NCI-H2196 (cell line): ENCODE measurements at regions not wholly inside any gene's neighbourhood (a gene's known extent, or its start where the extent isn't known, plus 50 kb on each side); places are given as distances from the start of the nearest gene placed in this dataset.
"Not testable (repeated sequence)": the region's sequence is repeated elsewhere in the genome, so short reads cannot be mapped to it uniquely, and the experiment has no call there.

Experiments
- DNase-seq: peaks from one replicate; lab custom pipeline; 2025; ENCODE audit not compliant: unreplicated experiment; lab: John Stamatoyannopoulos, UW

GRCh38 chr12:92062539-92063493, 82.8 kb downstream of the BTG1 start:
- DNase-seq, result no peak

- DNase-seq, result no peak
These were observed 84.6 kb downstream of the BTG1 start for GRCh38 chr12:92061061-92061460.

- DNase-seq, result no peak
These were observed 85.7 kb downstream of the BTG1 start for GRCh38 chr12:92059960-92060359.

GRCh38 chr12:92058664-92059063, 87.0 kb downstream of the BTG1 start:
- DNase-seq, result no peak

GRCh38 chr12:92056756-92057155, 88.9 kb downstream of the BTG1 start:
- not testable (repeated sequence) for DNase-seq

- DNase-seq, result no peak
These were observed 89.4 kb downstream of the BTG1 start for GRCh38 chr12:92056290-92056689.

- DNase-seq, result no peak
These were observed 89.8 kb downstream of the BTG1 start for GRCh38 chr12:92055877-92056276.

- DNase-seq, result no peak
These were observed 94.2 kb downstream of the BTG1 start for GRCh38 chr12:92051441-92051840.

- no peak for DNase-seq
These were observed 96.2 kb downstream of the BTG1 start for GRCh38 chr12:92049403-92049802.

- DNase-seq, result no peak
These were observed 98.2 kb downstream of the BTG1 start for GRCh38 chr12:92047393-92047826.

GRCh38 chr12:92046557-92047392, 98.9 kb downstream of the BTG1 start:
- no peak for DNase-seq

- DNase-seq, result no peak
These were observed 99.8 kb downstream of the BTG1 start for GRCh38 chr12:92045852-92046251.

- no peak for DNase-seq
These were observed 101.2 kb downstream of the BTG1 start for GRCh38 chr12:92044435-92044834.

- DNase-seq, result no peak
These were observed 102.7 kb downstream of the BTG1 start for GRCh38 chr12:92042791-92043531.

GRCh38 chr12:92041742-92042141, 103.9 kb downstream of the BTG1 start:
- no peak for DNase-seq

GRCh38 chr12:92039046-92039445, 106.6 kb downstream of the BTG1 start:
- no peak for DNase-seq

GRCh38 chr12:92038476-92038875, 107.2 kb downstream of the BTG1 start:
- DNase-seq, result no peak

GRCh38 chr12:92036771-92037453, 108.7 kb downstream of the BTG1 start:
- DNase-seq, result no peak

GRCh38 chr12:92036061-92036620, 109.5 kb downstream of the BTG1 start:
- no peak for DNase-seq

GRCh38 chr12:92035477-92035876, 110.2 kb downstream of the BTG1 start:
- DNase-seq, result no peak
